T47D (cell line): ENCODE measurements at regions not wholly inside any gene's neighbourhood (a gene's known extent, or its start where the extent isn't known, plus 50 kb on each side); places are given as distances from the start of the nearest gene placed in this dataset.
"Not testable (repeated sequence)": the region's sequence is repeated elsewhere in the genome, so short reads cannot be mapped to it uniquely, and the experiment has no call there.

Source experiments
- DNase-seq, 2 experiments: peaks; one replicate each; pipeline versions ENCODE4 v3.0.0 to v3.0.0-alpha.2; 2011 to 2012; ENCODE audit warnings: low read depth in 1 of 2, low spot score in 1 of 2
- JUND ChIP-seq: IDR thresholded peaks from 2 replicates; pipeline ENCODE4 v1.6.1; 2012; ENCODE audit warnings: low read depth
- in situ Hi-C: cut with HindIII; loops from 2 replicates; pipeline ENCODE4 v1.10.0; 2016; ENCODE audit warnings: low sequenced_read_pairs, low pct_unique_long_range_greater_than_20kb

DNA sequence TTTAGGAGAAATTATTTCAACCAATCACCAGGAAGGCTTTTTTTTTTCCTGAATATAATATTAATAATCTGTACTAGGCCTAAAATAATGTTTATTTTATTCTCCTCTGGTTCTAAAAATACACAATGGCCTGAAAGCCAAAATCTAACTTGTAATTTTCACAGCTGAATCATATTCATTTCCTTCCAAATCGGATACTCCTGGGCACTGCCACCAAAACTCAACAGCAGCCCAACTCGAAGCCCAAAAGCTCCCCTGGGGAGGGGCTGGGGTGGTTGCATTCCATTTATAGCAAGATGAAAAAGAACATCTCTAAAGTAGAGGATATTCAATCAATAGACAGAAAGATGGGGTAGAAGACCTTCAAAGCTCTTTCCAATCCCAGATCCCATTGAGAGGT lies 100.5 kb upstream of the SETBP1 start:
- no peak for TF ChIP-seq JUND
- no peak for DNase-seq
- in situ Hi-C loops = no loop called here

DNA sequence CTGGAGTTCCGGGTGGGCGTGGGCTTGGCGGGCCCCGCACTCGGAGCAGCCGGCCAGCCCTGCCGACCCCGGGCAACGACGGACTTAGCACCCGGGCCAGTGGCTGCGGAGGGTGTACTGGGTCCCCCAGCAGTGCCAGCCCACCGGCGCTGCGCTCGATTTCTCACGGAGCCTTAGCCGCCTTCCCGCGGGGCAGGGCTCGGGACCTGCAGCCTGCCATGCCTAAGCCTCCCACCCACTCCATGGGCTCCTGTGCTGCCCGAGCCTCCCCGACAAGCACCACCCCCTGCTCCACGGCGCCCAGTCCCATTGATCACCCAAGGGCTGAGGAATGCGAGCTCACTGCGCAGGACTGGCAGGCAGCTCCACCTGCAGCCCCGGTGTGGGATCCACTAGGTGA lies 99.9 kb upstream of the SETBP1 start:
- DNase-seq, in situ Hi-C loops: not testable (repeated sequence)

DNA sequence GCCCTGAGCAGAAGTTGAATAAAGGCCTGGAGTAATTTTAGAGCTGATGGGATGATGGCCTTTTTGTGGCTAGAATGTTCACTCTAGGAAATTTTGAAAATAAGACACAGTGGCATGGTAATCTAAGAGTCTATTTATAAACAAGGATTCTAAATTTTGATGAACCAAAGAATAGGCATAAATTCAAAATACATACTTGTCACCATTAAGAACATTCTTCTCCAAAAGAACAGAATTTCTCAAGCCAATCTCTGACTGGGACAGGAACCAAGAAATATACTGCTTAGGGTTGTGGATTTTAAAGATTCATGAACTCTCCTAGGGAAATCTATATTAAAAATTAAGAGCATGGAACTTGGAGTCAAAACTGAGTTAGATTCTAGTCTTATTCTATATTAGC lies 98.2 kb upstream of the SETBP1 start:
- no peak for DNase-seq
- TF ChIP-seq JUND = no peak
- in situ Hi-C loops = no loop called here

DNA sequence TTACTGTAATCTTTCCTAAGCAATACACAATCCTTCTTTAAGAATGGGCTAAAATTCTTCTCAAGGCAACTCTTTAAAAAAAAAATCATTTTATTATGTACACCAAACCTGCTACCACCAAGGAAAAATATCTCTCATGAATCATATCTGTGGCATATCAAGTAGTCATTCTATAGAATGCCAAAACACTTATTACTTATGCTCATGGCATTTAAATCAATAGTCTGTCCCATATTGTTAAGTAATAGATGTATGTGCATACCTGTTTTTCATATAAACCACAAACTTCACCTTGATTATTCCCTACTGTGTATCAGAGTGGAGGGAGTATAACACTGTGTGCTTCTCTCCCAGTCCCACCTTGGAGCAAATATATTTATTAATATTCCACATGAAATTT lies 95.8 kb upstream of the SETBP1 start:
- TF ChIP-seq JUND = no peak
- in situ Hi-C loops = no loop called here
- DNase-seq = no peak

DNA sequence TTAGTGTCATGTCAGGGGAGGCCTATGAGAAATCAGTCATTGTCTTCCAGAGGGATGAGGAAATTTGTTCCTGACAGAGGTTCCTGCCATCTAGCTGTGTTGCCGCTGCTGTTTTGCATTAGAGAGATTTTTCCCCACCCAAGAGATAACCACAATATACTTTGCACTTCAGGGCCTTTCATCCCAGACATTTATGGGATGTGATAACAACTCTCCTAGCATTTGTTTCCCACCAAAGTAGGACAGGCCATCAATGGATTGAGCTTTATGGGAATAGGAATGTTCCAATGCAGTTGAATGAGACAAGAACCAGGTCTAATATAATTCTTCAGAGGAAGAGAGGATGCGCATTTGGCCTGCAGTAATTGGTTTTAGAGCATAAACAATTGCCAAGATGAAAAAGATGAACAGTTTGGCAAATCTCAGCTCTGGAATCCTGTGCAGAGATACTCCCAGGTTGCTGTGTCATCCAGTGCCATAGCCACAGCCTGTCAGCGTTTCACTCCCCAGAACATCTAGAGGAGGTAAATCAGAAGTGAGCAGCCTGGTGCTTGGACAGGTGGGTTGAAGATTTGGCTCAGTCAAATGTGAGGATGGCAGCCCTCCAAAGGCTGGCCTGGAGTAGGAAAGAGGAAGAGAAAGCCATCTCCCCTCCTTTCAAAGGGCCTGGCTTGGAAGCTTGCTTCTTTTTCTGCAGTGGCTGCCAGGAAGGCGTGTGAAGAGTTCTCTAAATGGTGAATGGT lies 93.7 kb upstream of the SETBP1 start:
- DNase-seq = no peak
- in situ Hi-C loops = no loop called here
- TF ChIP-seq JUND = no peak

DNA sequence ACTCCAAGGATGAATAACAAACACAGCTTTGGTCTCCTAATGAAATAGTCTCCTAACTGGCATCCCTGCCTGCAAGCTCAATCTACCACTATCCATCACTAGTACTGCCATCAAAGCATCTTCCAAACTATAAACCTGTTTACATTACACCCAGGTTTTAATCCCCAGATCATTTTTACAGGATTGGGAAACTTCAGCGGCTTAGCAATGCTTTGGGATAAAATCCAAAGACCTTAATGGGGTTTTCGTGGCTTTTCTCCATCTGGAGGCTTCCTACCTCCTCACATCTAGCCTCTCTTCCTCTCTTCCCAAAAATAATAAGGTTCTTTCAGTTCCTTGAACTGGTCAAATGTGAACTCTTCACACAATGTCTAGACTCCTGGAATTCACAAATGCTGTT lies 92.2 kb upstream of the SETBP1 start:
- in situ Hi-C loops = no loop called here
- no peak for DNase-seq
- no peak for TF ChIP-seq JUND

DNA sequence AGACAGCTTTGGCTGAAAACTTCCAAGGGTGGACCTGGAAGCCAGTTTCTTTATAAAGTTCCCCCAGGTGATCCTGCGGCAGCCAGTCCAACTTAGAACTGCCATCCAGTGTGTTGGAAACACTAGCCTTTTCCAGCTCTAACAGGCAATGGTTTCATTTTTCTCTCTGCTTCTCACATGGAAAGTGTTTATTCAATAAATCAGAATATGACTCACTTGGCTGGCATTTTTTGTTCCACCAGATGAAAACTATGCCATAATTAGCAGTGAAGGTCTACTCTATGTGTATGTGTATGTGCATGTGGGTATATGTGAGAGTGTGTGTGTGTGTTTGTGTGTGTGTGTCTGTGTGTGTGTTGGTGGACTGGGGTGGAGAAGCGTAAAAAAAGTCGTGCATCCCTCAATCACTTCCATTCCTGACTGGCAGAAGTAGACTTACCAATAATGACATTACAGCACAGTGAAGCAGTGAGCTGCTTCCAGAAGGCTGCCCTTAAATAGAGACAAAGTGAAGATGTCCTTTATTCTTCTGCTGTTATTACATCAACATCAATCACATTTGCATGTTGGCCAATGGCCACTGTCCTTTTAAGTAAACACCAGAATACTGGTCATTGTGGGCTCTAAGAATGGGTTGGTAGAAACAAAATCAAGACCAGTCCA lies 90.9 kb upstream of the SETBP1 start:
- in situ Hi-C loops = no loop called here
- DNase-seq = no peak
- TF ChIP-seq JUND = no peak

DNA sequence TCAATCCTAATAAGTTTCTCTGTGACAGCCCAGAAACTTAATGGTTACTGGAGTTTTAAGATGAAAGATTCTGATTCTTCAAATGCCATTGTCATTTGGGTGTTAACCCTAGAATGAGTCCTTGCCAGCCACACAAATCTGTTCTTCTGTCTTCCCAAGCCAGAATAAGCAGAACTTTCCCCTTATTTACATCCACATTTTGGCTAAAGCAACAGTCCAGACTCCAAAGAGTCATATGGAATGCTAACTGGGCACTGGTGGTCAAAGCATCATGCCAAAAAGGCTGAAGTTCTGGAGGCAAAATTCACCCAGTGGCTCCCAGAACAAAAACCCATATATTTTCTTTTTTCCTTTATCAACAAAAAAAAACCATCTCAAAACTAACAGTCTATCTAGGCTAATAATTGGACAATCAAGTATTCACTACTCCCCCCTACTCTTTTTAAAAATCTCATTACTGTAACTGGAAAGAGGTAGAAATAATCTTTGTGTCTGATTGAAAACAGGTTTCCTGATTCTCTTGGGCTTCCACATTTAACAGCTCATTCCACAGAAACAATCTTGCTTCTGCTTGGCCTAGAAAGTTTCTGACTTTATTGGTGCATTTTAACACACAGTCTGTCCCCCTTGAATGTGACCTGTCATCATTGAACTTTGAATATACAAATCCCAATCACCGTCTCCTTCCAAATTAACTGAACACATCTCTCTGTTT lies 89.6 kb upstream of the SETBP1 start:
- in situ Hi-C loops = no loop called here
- no peak for DNase-seq
- no peak for TF ChIP-seq JUND

DNA sequence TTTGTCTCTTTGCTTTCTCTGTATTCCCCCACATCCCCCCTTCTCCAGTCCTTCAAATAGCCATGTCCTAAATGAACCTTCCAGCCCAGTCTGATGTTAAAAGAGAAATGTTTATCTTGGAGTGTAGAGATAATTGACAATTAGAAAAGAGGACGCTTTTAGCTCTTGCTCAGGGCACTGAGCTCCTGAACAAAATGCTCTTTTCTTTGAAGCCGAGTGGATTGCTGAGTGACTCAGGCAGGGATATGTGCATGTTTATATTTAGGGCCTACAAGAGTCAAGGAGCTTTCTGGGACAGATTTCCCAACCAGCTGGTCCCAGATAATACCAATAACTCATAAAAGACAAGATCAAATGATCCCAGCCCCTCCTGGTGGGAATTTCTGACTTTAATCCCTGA lies 88.0 kb upstream of the SETBP1 start:
- in situ Hi-C loops = no loop called here
- no peak for DNase-seq
- TF ChIP-seq JUND = no peak

DNA sequence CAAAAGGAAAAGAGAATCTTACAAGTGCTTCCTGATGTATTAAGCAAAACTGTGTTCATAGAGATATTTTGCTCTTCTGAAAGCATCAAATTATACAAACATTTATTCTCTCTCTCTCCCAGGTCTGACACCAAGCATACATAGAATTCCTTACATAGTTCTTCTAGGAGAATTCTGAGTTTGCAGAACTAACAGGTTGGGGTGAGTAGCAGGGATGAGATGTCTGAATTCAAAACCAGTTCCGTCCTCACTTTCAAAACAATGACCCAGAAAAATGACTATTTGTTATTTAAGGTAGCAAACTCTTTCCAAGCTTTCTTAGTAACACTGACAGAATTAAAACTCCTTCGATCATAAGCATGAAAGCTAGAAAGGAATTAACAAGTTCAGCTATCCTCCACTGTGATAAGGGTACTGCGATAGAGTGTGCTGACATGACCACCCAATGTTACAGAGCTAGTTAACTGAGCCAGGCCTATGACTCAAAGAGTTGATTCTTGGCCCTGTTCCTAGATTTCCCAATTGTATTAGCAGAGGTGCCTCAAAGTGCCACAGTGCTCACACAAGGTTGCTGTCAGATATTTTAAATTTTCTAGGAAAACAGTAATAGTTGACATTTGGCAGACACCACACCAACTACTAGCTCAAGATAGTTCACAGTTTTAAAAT lies 85.8 kb upstream of the SETBP1 start:
- TF ChIP-seq JUND = no peak
- in situ Hi-C loops = no loop called here
- DNase-seq = peak in 1 of 2 experiments; percentile 44

DNA sequence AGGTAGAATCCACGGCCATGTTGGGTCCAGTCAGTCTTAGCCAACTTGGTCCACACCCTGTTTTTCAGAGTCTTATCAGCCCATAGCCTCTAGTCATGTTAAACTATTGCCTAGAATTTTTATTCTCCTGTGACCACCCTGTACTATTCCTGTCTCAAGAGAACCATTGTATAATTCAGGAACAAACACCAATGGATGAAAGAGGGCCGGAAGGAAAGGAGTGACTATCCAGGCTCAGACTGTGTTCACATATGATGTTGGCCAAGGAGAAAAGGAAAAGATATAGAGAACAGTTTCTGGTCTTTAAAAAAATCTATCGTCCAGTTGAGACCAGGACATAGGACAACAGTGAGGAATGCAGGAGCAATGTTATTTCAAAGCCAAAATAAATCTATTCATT lies 82.9 kb upstream of the SETBP1 start:
- TF ChIP-seq JUND = no peak
- DNase-seq = no peak
- in situ Hi-C loops = no loop called here

DNA sequence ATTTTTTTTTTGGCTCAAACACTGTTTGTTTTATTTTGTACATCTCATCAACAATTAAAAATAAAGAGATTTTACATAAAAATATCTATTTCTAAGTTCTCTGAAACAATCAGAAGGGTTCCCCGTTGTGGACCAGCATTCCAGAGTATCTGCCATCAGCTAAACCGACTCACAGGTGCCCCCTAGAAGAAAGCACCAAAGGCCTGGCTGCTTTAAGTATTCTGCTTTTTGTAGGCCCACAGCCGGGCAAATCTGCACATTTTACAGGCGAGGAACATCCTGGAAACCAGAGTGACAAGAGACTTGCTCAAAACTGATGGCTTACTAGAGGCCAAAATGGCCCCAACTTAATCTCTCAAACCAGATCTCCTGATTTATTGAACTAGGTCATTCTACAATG lies 82.2 kb upstream of the SETBP1 start:
- peak in 1 of 2 experiments; percentile 1 for DNase-seq
- in situ Hi-C loops = no loop called here
- TF ChIP-seq JUND = no peak

DNA sequence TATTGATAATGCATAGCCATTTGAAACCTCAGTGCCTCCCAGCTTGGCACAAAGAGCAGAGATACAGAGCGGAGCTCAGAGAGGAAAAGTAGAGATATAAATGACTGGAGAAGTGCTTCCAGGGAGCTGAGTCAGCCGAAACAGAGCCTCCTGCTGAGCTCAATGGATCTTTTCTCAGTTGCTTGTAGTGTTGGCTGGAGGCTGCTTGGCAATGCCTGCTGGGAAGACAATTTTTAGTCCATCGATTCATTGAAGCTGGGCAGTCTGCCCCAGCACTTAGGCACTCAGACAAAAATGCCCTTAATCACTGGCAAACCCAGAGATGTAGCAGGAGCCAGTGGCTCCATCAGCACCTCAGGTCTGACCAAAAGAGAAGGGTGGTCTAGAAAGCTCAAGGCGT lies 81.3 kb upstream of the SETBP1 start:
- TF ChIP-seq JUND = no peak
- in situ Hi-C loops = no loop called here
- DNase-seq = no peak
